Neural cell (in vitro differentiated cells): ENCODE measurements at regions not wholly inside any gene's neighbourhood (a gene's known extent, or its start where the extent isn't known, plus 50 kb on each side); places are given as distances from the start of the nearest gene placed in this dataset.

Experiments used
- CTCF ChIP-seq: fragments of 450-650 bp; IDR thresholded peaks from 2 replicates; pipeline ENCODE4 v1.5.1; 2014; ENCODE audit warnings: antibody characterized with exemption, mild to moderate bottlenecking, moderate library complexity; ENCODE audit not compliant: poor library complexity, severe bottlenecking
- REST ChIP-seq: IDR thresholded peaks from 2 replicates; pipeline ENCODE4 v1.6.1; 2012; ENCODE audit warnings: borderline replicate concordance
- TAF1 ChIP-seq: IDR thresholded peaks from 2 replicates; pipeline ENCODE4 v1.6.1; 2012; ENCODE audit warnings: low read depth

GRCh38 chr4:159010100-159010499 is 92.8 kb upstream of the RAPGEF2 start:
- TF ChIP-seq CTCF = no peak
- TF ChIP-seq TAF1 = no peak
- no peak for TF ChIP-seq REST
